ENCODE measurements at regions not wholly inside any gene's neighbourhood (a gene's known extent, or its start where the extent isn't known, plus 50 kb on each side); places are given as distances from the start of the nearest gene placed in this dataset.
"Not testable (repeated sequence)": the region's sequence is repeated elsewhere in the genome, so short reads cannot be mapped to it uniquely, and the experiment has no call there.

GRCh38 chr13:82187227-82187626 is 1695.0 kb downstream of the SLITRK1 start:
- H3K27ac Mint-ChIP-seq (ENCODE audit: low read depth, unreplicated experiment): no peak overlapping the region
- TF ChIP-seq CTCF (IDR thresholded peaks at IDR 0.05; ENCODE audit: unreplicated experiment): no peak
- no peak overlapping the region for H3K4me3 Mint-ChIP-seq (ENCODE audit: unreplicated experiment)
- ChIA-PET CTCF (no interaction called here), POLR2A (no interaction called here)
- H3K36me3 Mint-ChIP-seq (ENCODE audit: insufficient read depth, unreplicated experiment): no peaks in the 10 kb centered on the region
- H3K27me3 Mint-ChIP-seq (ENCODE audit: insufficient read depth, unreplicated experiment): no peaks in the 10 kb centered on the region
- no peak for DNase-seq (ENCODE audit: unreplicated experiment)
- H3K4me1 Mint-ChIP-seq (ENCODE audit: insufficient read depth, unreplicated experiment): no peaks in the 10 kb centered on the region
- no peaks in the 10 kb centered on the region for H3K9me3 Mint-ChIP-seq (ENCODE audit: unreplicated experiment)
- no TSS peak for BruUV-seq (replicated peaks)
- intact Hi-C loops (cut with micrococcal nuclease): no loop called here

GRCh38 chr13:82176751-82177150 is 1705.5 kb downstream of the SLITRK1 start:
- Mint-ChIP-seq H3K9me3 (ENCODE audit: unreplicated experiment) (peaks cover 7% of the 10 kb centered on the region), H3K4me1 (ENCODE audit: insufficient read depth, unreplicated experiment) (no peaks in the 10 kb centered on the region), H3K36me3 (ENCODE audit: insufficient read depth, unreplicated experiment) (no peaks in the 10 kb centered on the region), H3K27ac (ENCODE audit: low read depth, unreplicated experiment) (no peak overlapping the region), H3K4me3 (ENCODE audit: unreplicated experiment) (no peak overlapping the region), H3K27me3 (ENCODE audit: insufficient read depth, unreplicated experiment) (no peaks in the 10 kb centered on the region)
- ChIA-PET CTCF (no interaction called here), POLR2A (no interaction called here)
- DNase-seq (ENCODE audit: unreplicated experiment): no peak
- no TSS peak for BruUV-seq (replicated peaks)
- no peak for TF ChIP-seq CTCF (IDR thresholded peaks at IDR 0.05; ENCODE audit: unreplicated experiment)
- intact Hi-C loops (cut with micrococcal nuclease): no loop called here

GRCh38 chr13:82165396-82166174 is 1716.7 kb downstream of the SLITRK1 start:
- no peak overlapping the region for H3K27ac Mint-ChIP-seq (ENCODE audit: low read depth, unreplicated experiment)
- no peaks in the 10 kb centered on the region for H3K4me1 Mint-ChIP-seq (ENCODE audit: insufficient read depth, unreplicated experiment)
- H3K36me3 Mint-ChIP-seq (ENCODE audit: insufficient read depth, unreplicated experiment): no peaks in the 10 kb centered on the region
- TF ChIP-seq CTCF (IDR thresholded peaks at IDR 0.05; ENCODE audit: unreplicated experiment): no peak
- intact Hi-C loops (cut with micrococcal nuclease): no loop called here
- POLR2A ChIA-PET: interaction anchor here (0.5 kb wide), 1 partner anchor 190 kb away, joined by 3 read pairs; no protein-coding TSS in a partner anchor
- H3K27me3 Mint-ChIP-seq (ENCODE audit: insufficient read depth, unreplicated experiment): no peaks in the 10 kb centered on the region
- no peak overlapping the region for H3K4me3 Mint-ChIP-seq (ENCODE audit: unreplicated experiment)
- DNase-seq (ENCODE audit: unreplicated experiment): no peak
- BruUV-seq (replicated peaks): no TSS peak
- peaks cover 10% of the 10 kb centered on the region for H3K9me3 Mint-ChIP-seq (ENCODE audit: unreplicated experiment)
- CTCF ChIA-PET: no interaction called here

GRCh38 chr13:82164780-82165395 is 1717.4 kb downstream of the SLITRK1 start:
- BruUV-seq (replicated peaks); intact Hi-C loops (cut with micrococcal nuclease); POLR2A ChIA-PET; H3K27me3 Mint-ChIP-seq (ENCODE audit: insufficient read depth, unreplicated experiment); CTCF ChIA-PET; H3K4me1 Mint-ChIP-seq (ENCODE audit: insufficient read depth, unreplicated experiment); DNase-seq (ENCODE audit: unreplicated experiment); H3K36me3 Mint-ChIP-seq (ENCODE audit: insufficient read depth, unreplicated experiment); H3K4me3 Mint-ChIP-seq (ENCODE audit: unreplicated experiment); H3K27ac Mint-ChIP-seq (ENCODE audit: low read depth, unreplicated experiment): not testable (repeated sequence)
- H3K9me3 Mint-ChIP-seq (ENCODE audit: unreplicated experiment): peaks cover 10% of the 10 kb centered on the region
